DOHH2 (cell line): ENCODE measurements at regions not wholly inside any gene's neighbourhood (a gene's known extent, or its start where the extent isn't known, plus 50 kb on each side); places are given as distances from the start of the nearest gene placed in this dataset.

Experiments
- EZH2phosphoT487 ChIP-seq: fragments of 200-600 bp; sonication (generic); IDR thresholded peaks from 2 replicates; pipeline ENCODE4 v1.6.1; 2017; ENCODE audit warnings: borderline replicate concordance, mild to moderate bottlenecking, antibody characterized with exemption, low read length, moderate library complexity, mixed read lengths
- TF ChIP-seq, protein P1 (sequence below): fragments of 200-600 bp; sonication (generic); IDR thresholded peaks from one replicate; pipeline ENCODE4 v1.5.1; 2014; ENCODE audit warnings: antibody characterized with exemption, mild to moderate bottlenecking, low read depth, low read length; ENCODE audit not compliant: poor library complexity, severe bottlenecking

DNA sequence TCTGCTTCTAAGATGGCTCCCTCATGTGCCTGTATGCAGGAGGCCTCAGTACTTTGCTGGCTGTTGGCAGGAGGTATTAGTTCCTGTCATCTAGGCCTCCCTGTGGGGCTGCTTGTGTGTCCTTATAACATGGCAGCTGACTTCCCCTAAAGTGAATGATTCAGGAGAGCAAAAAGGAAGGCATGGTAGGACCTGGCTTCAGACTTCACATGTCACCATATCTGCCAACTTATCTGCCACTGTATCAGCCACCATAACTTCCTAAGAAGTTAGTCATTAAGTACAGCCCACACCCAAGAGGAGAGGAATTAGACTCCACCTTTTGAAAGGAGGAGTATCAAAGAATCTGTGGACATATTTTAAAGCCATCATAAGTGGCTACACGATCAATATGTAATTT, 122.5 kb downstream of the UCHL1 start:
- TF ChIP-seq, protein P1, sequence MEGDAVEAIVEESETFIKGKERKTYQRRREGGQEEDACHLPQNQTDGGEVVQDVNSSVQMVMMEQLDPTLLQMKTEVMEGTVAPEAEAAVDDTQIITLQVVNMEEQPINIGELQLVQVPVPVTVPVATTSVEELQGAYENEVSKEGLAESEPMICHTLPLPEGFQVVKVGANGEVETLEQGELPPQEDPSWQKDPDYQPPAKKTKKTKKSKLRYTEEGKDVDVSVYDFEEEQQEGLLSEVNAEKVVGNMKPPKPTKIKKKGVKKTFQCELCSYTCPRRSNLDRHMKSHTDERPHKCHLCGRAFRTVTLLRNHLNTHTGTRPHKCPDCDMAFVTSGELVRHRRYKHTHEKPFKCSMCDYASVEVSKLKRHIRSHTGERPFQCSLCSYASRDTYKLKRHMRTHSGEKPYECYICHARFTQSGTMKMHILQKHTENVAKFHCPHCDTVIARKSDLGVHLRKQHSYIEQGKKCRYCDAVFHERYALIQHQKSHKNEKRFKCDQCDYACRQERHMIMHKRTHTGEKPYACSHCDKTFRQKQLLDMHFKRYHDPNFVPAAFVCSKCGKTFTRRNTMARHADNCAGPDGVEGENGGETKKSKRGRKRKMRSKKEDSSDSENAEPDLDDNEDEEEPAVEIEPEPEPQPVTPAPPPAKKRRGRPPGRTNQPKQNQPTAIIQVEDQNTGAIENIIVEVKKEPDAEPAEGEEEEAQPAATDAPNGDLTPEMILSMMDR = no peak
- TF ChIP-seq EZH2phosphoT487 = no peak
